ENCODE measurements at regions not wholly inside any gene's neighbourhood (a gene's known extent, or its start where the extent isn't known, plus 50 kb on each side); places are given as distances from the start of the nearest gene placed in this dataset.

GRCh38 chr1:4565801-4566449 is 88.5 kb upstream of the AJAP1 start:
- no peak for TF ChIP-seq CTCF (IDR thresholded peaks at IDR 0.05; ENCODE audit: low read depth, low read length, missing control alignments)
- DNase-seq = no peak
- Histone ChIP-seq H3K4me3 (ENCODE audit: low read depth, low read length) (no peak overlapping the region), H3K27me3 (replicated peaks) (no peaks in the 10 kb centered on the region), H3K27ac (no peak overlapping the region), H3K36me3 (replicated peaks) (no peaks in the 10 kb centered on the region)
- in situ Hi-C loops (cut with HindIII; ENCODE audit: low pct_ligation_motif_present, low sequenced_read_pairs) = no loop called here

GRCh38 chr1:4571263-4571662 is 83.1 kb upstream of the AJAP1 start:
- H3K4me3 ChIP-seq (ENCODE audit: low read depth, low read length) = no peak overlapping the region
- H3K27ac ChIP-seq = no peak overlapping the region
- no peaks in the 10 kb centered on the region for H3K36me3 ChIP-seq (replicated peaks)
- no peak for DNase-seq
- no peak for TF ChIP-seq CTCF (IDR thresholded peaks at IDR 0.05; ENCODE audit: low read depth, low read length, missing control alignments)
- H3K27me3 ChIP-seq (replicated peaks) = no peaks in the 10 kb centered on the region
- in situ Hi-C loops (cut with HindIII; ENCODE audit: low pct_ligation_motif_present, low sequenced_read_pairs) = no loop called here

GRCh38 chr1:4573526-4573925 is 80.9 kb upstream of the AJAP1 start:
- no peak for TF ChIP-seq CTCF (IDR thresholded peaks at IDR 0.05; ENCODE audit: low read depth, low read length, missing control alignments)
- in situ Hi-C loops (cut with HindIII; ENCODE audit: low pct_ligation_motif_present, low sequenced_read_pairs) = no loop called here
- Histone ChIP-seq H3K27me3 (replicated peaks) (no peaks in the 10 kb centered on the region), H3K27ac (no peak overlapping the region), H3K4me3 (ENCODE audit: low read depth, low read length) (no peak overlapping the region), H3K36me3 (replicated peaks) (no peaks in the 10 kb centered on the region)
- no peak for DNase-seq

GRCh38 chr1:4581807-4582206 is 72.6 kb upstream of the AJAP1 start:
- H3K27ac ChIP-seq = no peak overlapping the region
- no peaks in the 10 kb centered on the region for H3K36me3 ChIP-seq (replicated peaks)
- no peaks in the 10 kb centered on the region for H3K27me3 ChIP-seq (replicated peaks)
- DNase-seq = no peak
- TF ChIP-seq CTCF (IDR thresholded peaks at IDR 0.05; ENCODE audit: low read depth, low read length, missing control alignments) = no peak
- no peak overlapping the region for H3K4me3 ChIP-seq (ENCODE audit: low read depth, low read length)
- in situ Hi-C loops (cut with HindIII; ENCODE audit: low pct_ligation_motif_present, low sequenced_read_pairs) = no loop called here

GRCh38 chr1:4584449-4584848 is 70.0 kb upstream of the AJAP1 start:
- no peak overlapping the region for H3K27ac ChIP-seq
- H3K4me3 ChIP-seq (ENCODE audit: low read depth, low read length) = no peak overlapping the region
- no peak for TF ChIP-seq CTCF (IDR thresholded peaks at IDR 0.05; ENCODE audit: low read depth, low read length, missing control alignments)
- no peaks in the 10 kb centered on the region for H3K36me3 ChIP-seq (replicated peaks)
- in situ Hi-C loops (cut with HindIII; ENCODE audit: low pct_ligation_motif_present, low sequenced_read_pairs) = no loop called here
- H3K27me3 ChIP-seq (replicated peaks) = no peaks in the 10 kb centered on the region
- DNase-seq = no peak

GRCh38 chr1:4585216-4585615 is 69.2 kb upstream of the AJAP1 start:
- TF ChIP-seq CTCF (IDR thresholded peaks at IDR 0.05; ENCODE audit: low read depth, low read length, missing control alignments) = peak; percentile 48
- no peak overlapping the region for H3K4me3 ChIP-seq (ENCODE audit: low read depth, low read length)
- H3K36me3 ChIP-seq (replicated peaks) = no peaks in the 10 kb centered on the region
- H3K27ac ChIP-seq = no peak overlapping the region
- no peak for DNase-seq
- no peaks in the 10 kb centered on the region for H3K27me3 ChIP-seq (replicated peaks)
- in situ Hi-C loops (cut with HindIII; ENCODE audit: low pct_ligation_motif_present, low sequenced_read_pairs) = no loop called here

Measured in brain microvascular endothelial cell (primary cell).